Fibroblast of villous mesenchyme (primary cell): ENCODE measurements at regions not wholly inside any gene's neighbourhood (a gene's known extent, or its start where the extent isn't known, plus 50 kb on each side); places are given as distances from the start of the nearest gene placed in this dataset.

Experiments used
- DNase-seq: peaks from one replicate; pipeline ENCODE4 v3.0.0-alpha.2; 2010; ENCODE audit warnings: low read depth
- H3K4me3 ChIP-seq: 2 replicates; pipeline ENCODE4 v1.5.1; 2011; ENCODE audit warnings: low read depth, mild to moderate bottlenecking, low read length
- TF ChIP-seq, protein P1 (sequence below): IDR thresholded peaks from 2 replicates; pipeline ENCODE4 v1.5.1; 2012; ENCODE audit warnings: low read depth, mild to moderate bottlenecking, low read length; ENCODE audit not compliant: insufficient read depth

DNA sequence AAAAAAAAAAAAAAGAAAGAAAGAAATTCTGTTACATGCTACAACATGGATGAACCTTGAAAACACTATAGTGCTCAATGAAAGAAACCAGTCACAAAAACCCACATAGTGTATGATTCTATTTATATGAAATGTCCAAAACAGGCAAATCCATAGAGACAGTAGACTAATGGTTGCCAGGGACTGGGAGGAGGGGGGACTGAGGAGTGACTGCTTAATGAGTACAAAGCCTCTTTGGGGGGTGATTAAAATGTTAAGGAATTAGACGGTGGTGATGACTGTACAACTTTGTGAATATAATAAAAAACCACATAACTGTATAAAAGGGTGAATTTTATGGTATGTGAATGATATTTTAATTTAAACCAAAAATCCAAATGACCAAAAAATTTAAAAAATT, 116.0 kb upstream of the GUCA2B start:
- no peak overlapping the region for H3K4me3 ChIP-seq
- TF ChIP-seq, protein P1, sequence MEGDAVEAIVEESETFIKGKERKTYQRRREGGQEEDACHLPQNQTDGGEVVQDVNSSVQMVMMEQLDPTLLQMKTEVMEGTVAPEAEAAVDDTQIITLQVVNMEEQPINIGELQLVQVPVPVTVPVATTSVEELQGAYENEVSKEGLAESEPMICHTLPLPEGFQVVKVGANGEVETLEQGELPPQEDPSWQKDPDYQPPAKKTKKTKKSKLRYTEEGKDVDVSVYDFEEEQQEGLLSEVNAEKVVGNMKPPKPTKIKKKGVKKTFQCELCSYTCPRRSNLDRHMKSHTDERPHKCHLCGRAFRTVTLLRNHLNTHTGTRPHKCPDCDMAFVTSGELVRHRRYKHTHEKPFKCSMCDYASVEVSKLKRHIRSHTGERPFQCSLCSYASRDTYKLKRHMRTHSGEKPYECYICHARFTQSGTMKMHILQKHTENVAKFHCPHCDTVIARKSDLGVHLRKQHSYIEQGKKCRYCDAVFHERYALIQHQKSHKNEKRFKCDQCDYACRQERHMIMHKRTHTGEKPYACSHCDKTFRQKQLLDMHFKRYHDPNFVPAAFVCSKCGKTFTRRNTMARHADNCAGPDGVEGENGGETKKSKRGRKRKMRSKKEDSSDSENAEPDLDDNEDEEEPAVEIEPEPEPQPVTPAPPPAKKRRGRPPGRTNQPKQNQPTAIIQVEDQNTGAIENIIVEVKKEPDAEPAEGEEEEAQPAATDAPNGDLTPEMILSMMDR, result no peak
- DNase-seq, result no peak

DNA sequence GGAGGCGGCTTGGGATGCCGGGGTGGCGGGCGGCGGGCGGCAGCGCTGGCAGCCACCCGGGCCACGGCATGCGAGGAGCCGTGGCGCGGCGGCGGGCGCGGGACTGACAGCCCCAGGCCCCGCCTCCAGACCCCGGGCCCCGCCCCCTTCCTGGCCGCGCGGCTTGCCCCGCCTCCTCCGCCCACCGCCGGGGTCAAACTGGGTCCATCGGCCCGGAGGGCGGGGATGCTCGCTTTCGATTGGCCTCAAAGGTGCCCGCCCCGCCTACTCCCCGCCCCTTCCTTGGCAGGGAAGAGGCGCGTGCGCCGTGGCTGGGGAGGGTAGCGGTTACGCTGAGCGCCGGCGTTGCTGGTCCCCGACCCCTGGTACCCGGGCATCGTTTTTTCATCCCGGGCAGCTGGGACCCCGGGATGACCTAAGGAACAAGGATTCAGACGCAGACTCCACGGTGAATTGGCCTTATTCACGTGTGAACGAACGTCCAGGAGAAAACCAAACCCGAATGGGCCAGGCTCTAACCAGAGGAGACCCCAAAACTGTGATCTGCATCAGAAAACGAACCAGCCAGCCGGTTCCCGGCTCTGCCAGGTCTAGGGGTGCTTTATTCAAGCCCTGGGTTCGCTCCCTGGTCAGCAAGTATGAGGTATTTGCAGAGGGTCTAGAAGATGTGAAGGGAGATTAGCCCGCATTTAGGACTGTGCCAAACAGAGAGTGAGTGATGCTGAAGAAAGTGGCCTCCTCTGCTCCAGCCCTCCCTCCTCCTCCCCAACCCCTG, 117.2 kb upstream of the GUCA2B start:
- peak overlapping the region; percentile 79 for H3K4me3 ChIP-seq
- TF ChIP-seq, protein P1, result no peak
- DNase-seq, result peak; percentile 90

DNA sequence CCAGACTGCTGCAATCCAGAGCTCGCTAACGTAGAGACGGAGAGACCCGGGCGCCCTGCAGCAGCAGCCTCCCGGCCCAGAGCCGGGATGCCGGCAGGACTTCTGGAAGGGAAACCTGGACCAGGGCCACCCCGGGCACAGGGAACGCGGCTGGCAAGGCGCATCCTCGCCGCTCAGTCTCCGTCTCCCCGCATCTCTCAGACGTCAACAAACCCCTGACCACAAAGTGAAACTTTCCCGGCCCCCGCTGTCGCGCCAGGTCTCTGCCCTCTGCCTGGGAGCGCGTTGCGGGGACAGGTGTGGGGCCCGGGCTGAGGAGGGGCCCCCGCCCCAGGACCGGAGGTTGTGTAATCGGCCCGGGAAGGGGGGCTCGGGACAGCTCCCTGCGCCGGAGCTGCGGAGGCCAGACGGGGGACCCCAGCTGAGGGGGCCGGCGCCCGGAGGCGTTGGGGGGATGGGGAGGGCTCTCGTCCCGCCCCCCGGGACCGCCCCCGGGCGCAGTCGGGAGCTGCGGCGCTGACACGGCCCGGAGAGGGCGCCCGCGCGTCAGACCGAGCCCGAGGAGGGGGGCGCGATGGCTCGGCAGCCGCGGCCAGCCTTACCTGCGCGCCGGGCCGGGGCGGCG, 116.6 kb upstream of the HIVEP3 start:
- TF ChIP-seq, protein P1, result peak; percentile 25
- peak; percentile 55 for DNase-seq
- H3K4me3 ChIP-seq, result peak overlapping the region; percentile 79

DNA sequence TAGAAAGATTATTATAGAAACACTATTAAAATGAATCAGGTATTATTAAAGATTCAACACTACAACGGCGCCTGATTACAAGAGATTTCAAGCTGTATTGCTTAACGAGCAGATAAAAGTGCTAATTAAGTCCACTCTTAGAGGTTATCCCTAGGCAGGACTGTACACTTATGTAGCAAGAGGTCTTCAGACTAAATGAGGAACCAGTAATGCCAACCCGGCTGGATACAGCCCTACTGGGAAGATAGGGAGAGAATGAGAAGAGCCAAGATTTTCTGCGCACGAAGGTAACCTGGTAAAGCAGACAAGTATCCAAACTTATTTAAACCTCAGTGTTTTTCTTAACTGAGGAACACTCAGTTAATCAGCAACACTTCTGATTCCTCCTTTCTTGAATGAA, 115.7 kb upstream of the HIVEP3 start:
- TF ChIP-seq, protein P1, result no peak
- DNase-seq, result no peak
- H3K4me3 ChIP-seq, result peak overlapping the region; percentile 79

DNA sequence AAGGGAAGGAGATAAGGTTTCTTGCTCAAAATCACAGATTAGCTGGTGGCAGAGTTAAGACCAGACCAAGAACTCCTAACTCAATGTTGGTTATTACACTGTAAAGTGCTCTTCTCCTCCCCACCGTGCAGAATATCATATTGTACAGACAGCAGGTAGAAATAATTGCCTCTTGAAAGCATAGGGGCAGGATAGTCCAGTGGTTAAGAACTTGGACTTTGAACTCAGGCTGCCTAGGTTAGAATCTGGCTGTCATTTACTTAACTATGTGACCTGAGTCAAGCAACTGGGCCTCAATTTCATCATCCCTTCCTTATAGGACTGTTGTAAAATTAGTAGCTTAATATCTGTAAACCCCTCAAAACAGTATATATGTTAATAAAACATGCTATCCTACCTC, 114.9 kb upstream of the HIVEP3 start:
- no peak for DNase-seq
- no peak overlapping the region for H3K4me3 ChIP-seq
- TF ChIP-seq, protein P1, result no peak

DNA sequence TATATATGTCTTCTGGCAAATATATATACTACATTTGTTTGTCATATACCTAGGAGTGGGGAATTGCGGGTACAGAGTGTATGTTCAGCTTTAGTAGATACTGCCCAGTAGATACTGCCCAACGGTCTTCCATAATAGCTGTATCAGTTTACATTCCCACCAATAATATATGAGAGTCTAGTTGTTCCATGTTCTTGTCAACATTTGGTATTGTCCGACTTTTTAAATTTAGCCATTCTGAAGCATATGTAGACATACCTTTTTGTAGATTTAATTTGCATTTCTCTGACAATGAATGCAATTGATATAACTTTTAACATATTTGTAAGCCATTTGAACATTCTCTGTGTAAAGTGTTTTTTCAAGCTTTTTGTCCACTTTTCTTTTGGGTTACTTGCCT, 99.0 kb upstream of the HIVEP3 start:
- TF ChIP-seq, protein P1, result no peak
- H3K4me3 ChIP-seq, result no peak overlapping the region
- DNase-seq, result no peak

DNA sequence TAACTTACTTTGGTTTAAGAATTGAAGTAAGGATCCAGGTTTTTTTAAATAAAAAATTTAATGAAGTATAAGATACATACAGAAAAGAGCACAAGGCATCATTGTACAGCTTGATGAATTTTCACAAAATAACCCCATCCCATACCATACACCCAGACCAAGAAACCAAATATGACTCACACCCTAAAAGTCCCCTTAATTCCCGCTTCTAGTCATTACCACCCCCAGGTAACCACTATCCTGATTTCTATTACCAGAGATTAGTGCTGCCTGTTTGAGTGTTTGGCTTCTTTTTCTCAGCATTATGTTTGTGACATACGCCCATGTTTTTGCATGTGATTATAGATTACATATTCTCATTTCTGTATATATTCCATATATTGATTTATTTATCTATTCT, 98.5 kb upstream of the HIVEP3 start:
- DNase-seq, result no peak
- TF ChIP-seq, protein P1, result no peak
- H3K4me3 ChIP-seq, result no peak overlapping the region
